OCI-LY7 (cell line): ENCODE measurements at regions not wholly inside any gene's neighbourhood (a gene's known extent, or its start where the extent isn't known, plus 50 kb on each side); places are given as distances from the start of the nearest gene placed in this dataset.

Experiments
- BruUV-seq: library from RNA; stranded (reverse); fragments of 400-500 nt; replicated peaks from 2 replicates; lab custom pipeline; 2021; lab: Mats Ljungman, UMichigan
- CTCF ChIA-PET: fragments of 300-600 bp; sonication (Branson Sonifier 250); formaldehyde crosslinking; loops from one replicate; lab custom pipeline; 2022; ENCODE audit warnings: antibody characterized with exemption; ENCODE audit not compliant: unreplicated experiment; lab: Charles Lee
- POLR2A ChIA-PET: fragments of 300-600 bp; sonication (Branson Sonifier 250); formaldehyde crosslinking; loops from one replicate; lab custom pipeline; 2022; ENCODE audit warnings: antibody characterized with exemption; lab: Charles Lee
- DNase-seq: peaks from one replicate; pipeline ENCODE4 v3.0.0-alpha.2; 2015; ENCODE audit warnings: low spot score
- H2AFZ ChIP-seq: fragments of 200-600 bp; sonication (generic), shearing (Covaris generic); 2 replicates; pipeline ENCODE4 v1.6.1; 2014; ENCODE audit warnings: mild to moderate bottlenecking, antibody characterized with exemption, low read length, moderate library complexity
- H3K27ac ChIP-seq: fragments of 200-600 bp; sonication (generic); 2 replicates; pipeline ENCODE4 v1.5.1; 2014; ENCODE audit warnings: mixed run types, low read depth, mild to moderate bottlenecking, moderate library complexity, low read length, inconsistent platforms; ENCODE audit not compliant: poor library complexity, severe bottlenecking
- H3K36me3 ChIP-seq: fragments of 200-600 bp; sonication (generic); 2 replicates; pipeline ENCODE4 v1.6.1; 2014; ENCODE audit warnings: mild to moderate bottlenecking, antibody characterized with exemption, low read length, moderate library complexity, mixed read lengths; ENCODE audit not compliant: insufficient read depth
- H3K4me1 ChIP-seq: fragments of 200-600 bp; sonication (generic); 2 replicates; pipeline ENCODE4 v1.5.1; 2014; ENCODE audit warnings: mild to moderate bottlenecking, low read length; ENCODE audit not compliant: insufficient read depth, poor library complexity, severe bottlenecking
- H3K4me2 ChIP-seq: fragments of 200-600 bp; sonication (generic); 2 replicates; pipeline ENCODE4 v1.6.1; 2014; ENCODE audit warnings: mild to moderate bottlenecking, low read length
- H3K4me3 ChIP-seq: fragments of 200-600 bp; sonication (generic); 2 replicates; pipeline ENCODE4 v1.5.1; 2014; ENCODE audit warnings: mild to moderate bottlenecking, low read depth, low read length; ENCODE audit not compliant: poor library complexity, severe bottlenecking
- H3K79me2 ChIP-seq: fragments of 200-600 bp; sonication (generic); 2 replicates; pipeline ENCODE4 v1.6.1; 2016; ENCODE audit warnings: low read depth, mild to moderate bottlenecking, low read length, moderate library complexity, mixed read lengths; ENCODE audit not compliant: insufficient read depth
- H3K9me2 ChIP-seq: fragments of 200-600 bp; sonication (generic); 2 replicates; pipeline ENCODE4 v1.6.1; 2016; ENCODE audit warnings: mild to moderate bottlenecking, low read length, mixed read lengths; ENCODE audit not compliant: insufficient read depth
- H3K9me3 ChIP-seq: fragments of 200-600 bp; sonication (generic); 2 replicates; pipeline ENCODE4 v1.6.1; 2014; ENCODE audit warnings: mild to moderate bottlenecking, mixed run types, low read length, mixed read lengths
- H4K20me1 ChIP-seq: fragments of 200-600 bp; sonication (generic); 2 replicates; pipeline ENCODE4 v1.6.1; 2014; ENCODE audit warnings: mild to moderate bottlenecking, antibody characterized with exemption, low read length, moderate library complexity, mixed read lengths; ENCODE audit not compliant: insufficient read depth
- EZH2phosphoT487 ChIP-seq: fragments of 200-600 bp; sonication (generic); IDR thresholded peaks from 2 replicates; pipeline ENCODE4 v1.6.1; 2018; ENCODE audit warnings: low read depth, borderline replicate concordance, mild to moderate bottlenecking, mixed run types, antibody characterized with exemption, low read length, moderate library complexity, mixed read lengths
- intact Hi-C: fragments of 100-400 bp; cut with micrococcal nuclease; formaldehyde crosslinking; loops from one replicate; pipeline ENCODE4 v1.10.0; 2022; ENCODE audit not compliant: unreplicated experiment
- TF ChIP-seq, protein P1 (sequence below): fragments of 200-600 bp; sonication (generic); conservative IDR thresholded peaks from 2 replicates; pipeline ENCODE4 v1.5.1; 2014; ENCODE audit warnings: mild to moderate bottlenecking, antibody characterized with exemption, low read length, moderate library complexity, mixed read lengths

DNA sequence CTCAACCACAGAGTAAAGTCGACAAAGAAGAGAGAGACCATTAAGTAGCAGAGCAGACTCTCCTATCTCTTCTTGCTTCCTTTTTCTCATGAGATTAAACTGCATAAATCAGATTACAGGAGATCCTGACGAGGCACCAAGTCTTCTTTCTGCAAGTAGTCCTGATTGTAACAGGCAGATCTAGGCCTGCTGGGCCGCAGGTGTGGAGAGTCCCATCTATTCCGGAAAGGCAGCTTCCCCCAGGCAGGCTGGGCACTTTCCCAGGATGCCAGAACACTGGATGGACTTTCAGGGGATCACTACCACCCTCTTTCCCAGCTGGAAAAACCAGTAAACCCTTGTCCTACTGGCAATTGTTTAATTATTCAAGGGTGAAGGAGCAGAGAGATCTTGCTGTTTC lies 173.0 kb upstream of the CADM1 start:
- Histone ChIP-seq H3K36me3 (no peaks in the 10 kb centered on the region), H3K4me2 (no peak overlapping the region), H4K20me1 (no peaks in the 10 kb centered on the region), H3K9me2 (no peaks in the 10 kb centered on the region), H3K27ac (no peak overlapping the region), H3K9me3 (no peaks in the 10 kb centered on the region), H2AFZ (no peak overlapping the region), H3K4me3 (no peak overlapping the region), H3K4me1 (no peaks in the 10 kb centered on the region), H3K79me2 (no peaks in the 10 kb centered on the region)
- intact Hi-C loops: no loop called here
- CTCF ChIA-PET: no interaction called here
- POLR2A ChIA-PET: no interaction called here
- BruUV-seq: no TSS peak
- no peak for DNase-seq
- TF ChIP-seq, protein P1, sequence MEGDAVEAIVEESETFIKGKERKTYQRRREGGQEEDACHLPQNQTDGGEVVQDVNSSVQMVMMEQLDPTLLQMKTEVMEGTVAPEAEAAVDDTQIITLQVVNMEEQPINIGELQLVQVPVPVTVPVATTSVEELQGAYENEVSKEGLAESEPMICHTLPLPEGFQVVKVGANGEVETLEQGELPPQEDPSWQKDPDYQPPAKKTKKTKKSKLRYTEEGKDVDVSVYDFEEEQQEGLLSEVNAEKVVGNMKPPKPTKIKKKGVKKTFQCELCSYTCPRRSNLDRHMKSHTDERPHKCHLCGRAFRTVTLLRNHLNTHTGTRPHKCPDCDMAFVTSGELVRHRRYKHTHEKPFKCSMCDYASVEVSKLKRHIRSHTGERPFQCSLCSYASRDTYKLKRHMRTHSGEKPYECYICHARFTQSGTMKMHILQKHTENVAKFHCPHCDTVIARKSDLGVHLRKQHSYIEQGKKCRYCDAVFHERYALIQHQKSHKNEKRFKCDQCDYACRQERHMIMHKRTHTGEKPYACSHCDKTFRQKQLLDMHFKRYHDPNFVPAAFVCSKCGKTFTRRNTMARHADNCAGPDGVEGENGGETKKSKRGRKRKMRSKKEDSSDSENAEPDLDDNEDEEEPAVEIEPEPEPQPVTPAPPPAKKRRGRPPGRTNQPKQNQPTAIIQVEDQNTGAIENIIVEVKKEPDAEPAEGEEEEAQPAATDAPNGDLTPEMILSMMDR: no peak
- TF ChIP-seq EZH2phosphoT487: no peak

DNA sequence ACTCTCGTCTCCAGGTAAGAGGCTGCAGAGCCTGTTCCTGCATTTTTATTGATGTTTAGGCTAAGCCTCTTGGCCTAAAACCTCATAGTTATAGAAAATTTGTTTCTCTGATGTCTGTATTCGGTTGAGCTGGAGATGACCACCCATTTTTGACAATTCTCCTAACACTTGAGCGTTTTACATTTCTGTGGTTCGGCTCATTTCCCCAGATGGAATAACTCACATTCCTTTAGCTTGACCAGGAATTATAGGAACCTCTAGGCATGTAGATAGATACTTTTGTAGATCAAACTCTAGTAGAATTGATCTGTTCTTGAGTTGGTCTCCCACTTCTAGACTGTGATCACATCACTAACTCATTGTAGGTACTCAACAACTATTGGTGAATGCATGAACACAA lies 172.6 kb upstream of the CADM1 start:
- Histone ChIP-seq H4K20me1 (no peaks in the 10 kb centered on the region), H3K36me3 (no peaks in the 10 kb centered on the region), H3K4me1 (no peaks in the 10 kb centered on the region), H3K4me3 (no peak overlapping the region), H3K9me3 (no peaks in the 10 kb centered on the region), H3K4me2 (no peak overlapping the region), H3K79me2 (no peaks in the 10 kb centered on the region), H2AFZ (no peak overlapping the region), H3K27ac (no peak overlapping the region), H3K9me2 (no peaks in the 10 kb centered on the region)
- intact Hi-C loops: no loop called here
- TF ChIP-seq, protein P1: no peak
- TF ChIP-seq EZH2phosphoT487: no peak
- BruUV-seq: no TSS peak
- no peak for DNase-seq
- CTCF ChIA-PET: no interaction called here
- POLR2A ChIA-PET: no interaction called here

DNA sequence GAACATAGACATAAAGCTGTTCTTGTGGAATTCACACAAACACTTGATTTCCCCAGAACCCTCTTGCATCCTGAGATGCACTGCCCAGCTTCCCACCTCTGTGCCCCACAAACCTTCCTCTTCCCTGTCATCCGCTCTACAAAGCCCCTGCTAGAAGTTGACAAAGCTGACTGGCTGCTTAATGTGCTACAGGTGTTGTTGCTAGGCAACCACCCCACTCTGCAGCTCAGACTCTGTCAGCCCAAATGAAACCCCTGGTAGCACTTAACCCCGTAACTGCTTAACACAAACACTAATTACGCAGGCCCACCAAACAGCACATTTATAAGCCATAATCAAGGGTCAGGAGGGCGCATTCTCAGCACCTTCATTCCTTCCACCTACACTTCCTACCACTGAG lies 172.0 kb upstream of the CADM1 start:
- no peak overlapping the region for H3K27ac ChIP-seq
- ChIA-PET CTCF (no interaction called here), POLR2A (no interaction called here)
- H3K79me2 ChIP-seq: no peaks in the 10 kb centered on the region
- intact Hi-C loops: no loop called here
- no peak overlapping the region for H2AFZ ChIP-seq
- BruUV-seq: no TSS peak
- no peaks in the 10 kb centered on the region for H3K9me2 ChIP-seq
- H3K36me3 ChIP-seq: no peaks in the 10 kb centered on the region
- no peak overlapping the region for H3K4me3 ChIP-seq
- DNase-seq: no peak
- H3K4me2 ChIP-seq: no peak overlapping the region
- TF ChIP-seq, protein P1: no peak
- TF ChIP-seq EZH2phosphoT487: no peak
- H4K20me1 ChIP-seq: no peaks in the 10 kb centered on the region
- H3K4me1 ChIP-seq: no peaks in the 10 kb centered on the region
- no peaks in the 10 kb centered on the region for H3K9me3 ChIP-seq
